ENCODE measurements at regions not wholly inside any gene's neighbourhood (a gene's known extent, or its start where the extent isn't known, plus 50 kb on each side); places are given as distances from the start of the nearest gene placed in this dataset.
"Not testable (repeated sequence)": the region's sequence is repeated elsewhere in the genome, so short reads cannot be mapped to it uniquely, and the experiment has no call there.

GRCh38 chr15:30842798-30843472, 60.8 kb upstream of the FAN1 start:
- DNase-seq, result peak; percentile 67

GRCh38 chr15:30845536-30845935, 58.2 kb upstream of the FAN1 start:
- DNase-seq, result not testable (repeated sequence)
